IMR-90 (cell line): ENCODE measurements at regions not wholly inside any gene's neighbourhood (a gene's known extent, or its start where the extent isn't known, plus 50 kb on each side); places are given as distances from the start of the nearest gene placed in this dataset.

Source experiments
- ATAC-seq: fragments of 200-7000 bp; cut with Tn5 transposase; 2 replicates; pipeline ENCODE4 v1.9.1; 2020; ENCODE audit warnings: low read depth, mild to moderate bottlenecking, moderate library complexity
- BruUV-seq: library from RNA; stranded (reverse); fragments of 400-500 nt; replicated peaks from 2 replicates; lab custom pipeline; 2021; lab: Mats Ljungman, UMichigan
- CTCF ChIA-PET: fragments of 300-600 bp; formaldehyde crosslinking; extraction: SDS; loops from one replicate; lab custom pipeline; 2021; ENCODE audit warnings: antibody characterized with exemption; lab: Yijun Ruan, JAX
- POLR2A ChIA-PET: fragments of 300-600 bp; sonication (Branson Sonifier 250); formaldehyde crosslinking; loops from one replicate; lab custom pipeline; 2022; ENCODE audit warnings: antibody characterized with exemption; ENCODE audit not compliant: unreplicated experiment; lab: Charles Lee
- DNase-seq: peaks from one replicate; pipeline ENCODE4 v3.0.0; 2013
- H2AFZ ChIP-seq: replicated peaks from 2 replicates; pipeline ENCODE3; 2013; ENCODE audit warnings: low read length, mild to moderate bottlenecking; ENCODE audit not compliant: poor library complexity
- H2AK5ac ChIP-seq: 2 replicates; pipeline ENCODE4 v1.6.1; 2013; ENCODE audit warnings: low read depth, low read length, inconsistent platforms
- H2AK9ac ChIP-seq: replicated peaks from 2 replicates; pipeline ENCODE3; 2013; ENCODE audit warnings: mild to moderate bottlenecking, low read depth, low read length, moderate library complexity; ENCODE audit not compliant: poor library complexity
- H2BK120ac ChIP-seq: 2 replicates; pipeline ENCODE4 v1.6.1; 2013; ENCODE audit warnings: low read depth, low read length, inconsistent platforms
- H2BK15ac ChIP-seq: 3 replicates; pipeline ENCODE4 v1.6.1; 2013; ENCODE audit warnings: low read depth, low read length, inconsistent platforms
- H2BK20ac ChIP-seq: 2 replicates; pipeline ENCODE4 v1.6.1; 2013; ENCODE audit warnings: low read depth, mild to moderate bottlenecking, inconsistent platforms, low read length, moderate library complexity
- H2BK5ac ChIP-seq: 2 replicates; pipeline ENCODE4 v1.6.1; 2013; ENCODE audit warnings: mild to moderate bottlenecking, low read depth, low read length, inconsistent platforms; ENCODE audit not compliant: poor library complexity, severe bottlenecking
- H3K14ac ChIP-seq: replicated peaks from 2 replicates; pipeline ENCODE4 v1.6.1; 2013; ENCODE audit warnings: low read depth, low read length, inconsistent platforms
- H3K18ac ChIP-seq: 2 replicates; pipeline ENCODE4 v1.6.1; 2013; ENCODE audit warnings: low read depth, low read length, control low read depth
- H3K23ac ChIP-seq: 2 replicates; pipeline ENCODE4 v1.6.1; 2013; ENCODE audit warnings: low read depth, low read length, inconsistent platforms
- H3K27ac ChIP-seq: 2 replicates; pipeline ENCODE4 v1.5.1; 2013; ENCODE audit warnings: mild to moderate bottlenecking, control low read depth, low read length; ENCODE audit not compliant: insufficient read depth
- H3K27me3 ChIP-seq: 2 replicates; pipeline ENCODE4 v1.6.1; 2013; ENCODE audit warnings: low read length; ENCODE audit not compliant: control insufficient read depth, insufficient read depth
- H3K36me3 ChIP-seq: 2 replicates; pipeline ENCODE4 v1.6.1; 2013; ENCODE audit warnings: low read length, mixed read lengths; ENCODE audit not compliant: control insufficient read depth, insufficient read depth
- H3K4ac ChIP-seq: 2 replicates; pipeline ENCODE4 v1.6.1; 2013; ENCODE audit warnings: low read depth, low read length, inconsistent platforms
- H3K4me1 ChIP-seq: 2 replicates; pipeline ENCODE4 v1.6.1; 2013; ENCODE audit warnings: low read length, mixed read lengths; ENCODE audit not compliant: control insufficient read depth, insufficient read depth
- H3K4me2 ChIP-seq: 2 replicates; pipeline ENCODE4 v1.6.1; 2013; ENCODE audit warnings: low read depth, mild to moderate bottlenecking, control low read depth, low read length, moderate library complexity
- H3K4me3 ChIP-seq: 2 replicates; pipeline ENCODE4 v1.5.1; 2013; ENCODE audit warnings: low read depth, mild to moderate bottlenecking, control low read depth, low read length, moderate library complexity; ENCODE audit not compliant: insufficient read depth
- H3K56ac ChIP-seq: 2 replicates; pipeline ENCODE4 v1.6.1; 2013; ENCODE audit warnings: low read length, inconsistent platforms; ENCODE audit not compliant: insufficient read depth; ENCODE audit errors: extremely low read depth
- H3K79me1 ChIP-seq, 2 experiments: 2 replicates each; pipeline ENCODE4 v1.6.1; 2013; ENCODE audit warnings: low read length in 2 of 2, inconsistent platforms in 1 of 2, low read depth in 1 of 2
- H3K9ac ChIP-seq: 2 replicates; pipeline ENCODE4 v1.6.1; 2013; ENCODE audit warnings: low read depth, low read length, control low read depth
- H3K9me1 ChIP-seq: 2 replicates; pipeline ENCODE4 v1.6.1; 2013; ENCODE audit warnings: low read length, inconsistent platforms; ENCODE audit not compliant: insufficient read depth
- H3K9me3 ChIP-seq: 2 replicates; pipeline ENCODE4 v1.6.1; 2013; ENCODE audit warnings: low read length; ENCODE audit not compliant: control insufficient read depth, insufficient read depth
- H4K20me1 ChIP-seq: 2 replicates; pipeline ENCODE4 v1.6.1; 2013; ENCODE audit warnings: low read length, inconsistent platforms; ENCODE audit not compliant: insufficient read depth
- H4K5ac ChIP-seq: 2 replicates; pipeline ENCODE4 v1.6.1; 2013; ENCODE audit warnings: mild to moderate bottlenecking, low read depth, low read length, control low read depth
- H4K8ac ChIP-seq, 2 experiments: 2 replicates each; pipeline ENCODE4 v1.6.1; 2013; ENCODE audit warnings: low read depth in 2 of 2, low read length in 2 of 2, control low read depth in 1 of 2, inconsistent platforms in 1 of 2
- H4K91ac ChIP-seq: 2 replicates; pipeline ENCODE4 v1.6.1; 2013; ENCODE audit warnings: low read depth, low read length, inconsistent platforms; ENCODE audit not compliant: insufficient read depth
- BHLHE40 ChIP-seq: fragments of 150-350 bp; IDR thresholded peaks from 2 replicates; pipeline ENCODE4 v1.6.1; 2016; ENCODE audit warnings: mild to moderate bottlenecking, low read depth, low read length
- CEBPB ChIP-seq: IDR thresholded peaks from 2 replicates; pipeline ENCODE4 v1.6.1; 2012; ENCODE audit warnings: low read depth, low read length, improper control_type of control experiment
- CHD1 ChIP-seq: IDR thresholded peaks from 2 replicates; pipeline ENCODE4 v1.6.1; 2012; ENCODE audit warnings: low read depth, low read length, improper control_type of control experiment
- CTCF ChIP-seq: conservative IDR thresholded peaks from 2 replicates; pipeline ENCODE4 v1.5.1; 2012; ENCODE audit warnings: mild to moderate bottlenecking, low read depth, low read length, improper control_type of control experiment
- ELK1 ChIP-seq: fragments of 150-350 bp; IDR thresholded peaks from 2 replicates; pipeline ENCODE4 v1.6.1; 2016; ENCODE audit warnings: low read depth, mild to moderate bottlenecking, low read length, moderate library complexity, borderline replicate concordance
- FOS ChIP-seq: fragments of 150-350 bp; IDR thresholded peaks from 2 replicates; pipeline ENCODE4 v1.6.1; 2016; ENCODE audit warnings: low read depth, low read length
- MAFK ChIP-seq: IDR thresholded peaks from 2 replicates; pipeline ENCODE4 v1.6.1; 2012; ENCODE audit warnings: low read depth, low read length, improper control_type of control experiment
- MAZ ChIP-seq: IDR thresholded peaks from 2 replicates; pipeline ENCODE4 v1.6.1; 2012; ENCODE audit warnings: low read depth, mild to moderate bottlenecking, low read length, improper control_type of control experiment, moderate library complexity, borderline replicate concordance
- MXI1 ChIP-seq: IDR thresholded peaks from 2 replicates; pipeline ENCODE4 v1.6.1; 2012; ENCODE audit warnings: low read depth, mild to moderate bottlenecking, low read length, moderate library complexity, borderline replicate concordance
- NFE2L2 ChIP-seq: fragments of 150-350 bp; IDR thresholded peaks from 2 replicates; pipeline ENCODE4 v1.6.1; 2016; ENCODE audit warnings: low read depth, mild to moderate bottlenecking, low read length
- POLR2A ChIP-seq: IDR thresholded peaks from 2 replicates; pipeline ENCODE4 v1.6.1; 2012; ENCODE audit warnings: mild to moderate bottlenecking, low read depth, low read length
- RAD21 ChIP-seq: IDR thresholded peaks from 2 replicates; pipeline ENCODE4 v1.6.1; 2012; ENCODE audit warnings: low read length, improper control_type of control experiment
- RCOR1 ChIP-seq: IDR thresholded peaks from 2 replicates; pipeline ENCODE4 v1.6.1; 2012; ENCODE audit warnings: mild to moderate bottlenecking, low read length, improper control_type of control experiment; ENCODE audit not compliant: insufficient replicate concordance
- RFX5 ChIP-seq: IDR thresholded peaks from 2 replicates; pipeline ENCODE4 v1.8.0; 2012; ENCODE audit warnings: low read depth, mild to moderate bottlenecking, low read length, moderate library complexity
- SMC3 ChIP-seq: fragments of 150-350 bp; IDR thresholded peaks from 2 replicates; pipeline ENCODE4 v1.6.1; 2016; ENCODE audit warnings: low read depth, mild to moderate bottlenecking, antibody characterized with exemption, low read length, moderate library complexity
- USF2 ChIP-seq: fragments of 150-350 bp; IDR thresholded peaks from 2 replicates; pipeline ENCODE4 v1.6.1; 2017; ENCODE audit warnings: mild to moderate bottlenecking, antibody characterized with exemption, low read length, low read depth
- WGBS, 2 experiments: methylation state at CpG; one replicate each; pipeline versions ENCODE4 v1.1.5 to v1.1.7; 2013; ENCODE audit warnings: missing lambda C conversion rate in 2 of 2; ENCODE audit not compliant: insufficient read length in 1 of 2; ENCODE audit errors: extremely low coverage in 2 of 2; 5-methylcytosine and 5-hydroxymethylcytosine counted together
- dilution Hi-C: fragments of 300-500 bp; cut with HindIII; formaldehyde crosslinking; loops from one replicate; pipeline ENCODE4 v1.14.3; 2018; ENCODE audit warnings: low sequenced_read_pairs; ENCODE audit not compliant: unreplicated experiment
- in situ Hi-C: fragments of 300-500 bp; cut with MboI; formaldehyde crosslinking; loops from 3 replicates; pipeline ENCODE4 v1.14.3; 2019; ENCODE audit warnings: low sequenced_read_pairs, inconsistent platforms, mixed read lengths
- intact Hi-C: fragments of 100-400 bp; cut with micrococcal nuclease; formaldehyde crosslinking; loops from 2 replicates; pipeline ENCODE4 v1.10.0; 2022

- Histone ChIP-seq H4K5ac (peak overlapping the region; percentile 53; the same call in 1 of the 2 replicates), H2BK20ac (no peak overlapping the region), H2AK5ac (peak overlapping the region; percentile 48; the same call in 1 of the 2 replicates), H4K91ac (peak overlapping the region; percentile 58; the same call in 1 of the 2 replicates), H2AK9ac (no peak overlapping the region), H3K4ac (no peak overlapping the region; the same call in 1 of the 2 replicates), H4K20me1 (no peaks in the 10 kb centered on the region), H3K56ac (no peak overlapping the region), H3K4me1 (peaks cover 23% of the 10 kb centered on the region), H3K27me3 (no peaks in the 10 kb centered on the region), H3K27ac (no peak overlapping the region), H3K23ac (peak overlapping the region; percentile 62; the same call in 1 of the 2 replicates), H2BK5ac (no peak overlapping the region), H3K14ac (no peak overlapping the region; the same call in 1 of the 2 replicates), H2AFZ (peak overlapping the region; percentile 29), H3K9me1 (peaks cover 6% of the 10 kb centered on the region; the same call in 1 of the 2 replicates), H4K8ac (peak overlapping the region; percentile 25 to 48; a peak in 1 of 4 replicates), H3K4me2 (peak overlapping the region; percentile 98; the same call in 1 of the 2 replicates), H3K36me3 (no peaks in the 10 kb centered on the region), H3K79me1 (no peaks in the 10 kb centered on the region; a peak in 1 of 4 replicates), H2BK120ac (0 out of 2 replicates have a peak overlapping the region, but pooled peaks have one; percentile 8), H3K9me3 (no peaks in the 10 kb centered on the region), H3K18ac (peak overlapping the region; percentile 24; the same call in 1 of the 2 replicates), H3K4me3 (no peak overlapping the region), H2BK15ac (no peak overlapping the region), H3K9ac (no peak overlapping the region)
- TF ChIP-seq POLR2A (no peak), MAZ (no peak), ELK1 (no peak), MXI1 (no peak), SMC3 (no peak), RFX5 (no peak), FOS (no peak), RAD21 (no peak), USF2 (no peak), MAFK (no peak), CTCF (no peak), RCOR1 (no peak), CHD1 (no peak), BHLHE40 (no peak), NFE2L2 (no peak), CEBPB (no peak)
- peak; percentile 10 for DNase-seq
- CTCF ChIA-PET: no interaction called here
- no TSS peak for BruUV-seq
- intact Hi-C loops (loop anchor here (10.0 kb wide), 1 partner anchor 1780 kb away; no protein-coding TSS in a partner anchor), in situ Hi-C loops (no loop called here), dilution Hi-C loops (no loop called here)
- POLR2A ChIA-PET: no interaction called here
- WGBS, 2 experiments: 0% methylated on average over 1 of the region's 3 CpGs; no CpG with 5 or more reads in 1 of the 2 experiments
- no peak for ATAC-seq
Observed at GRCh38 chr18:61734396-61734795, 158.4 kb downstream of the RNF152 start.
